ENCODE measurements at regions not wholly inside any gene's neighbourhood (a gene's known extent, or its start where the extent isn't known, plus 50 kb on each side); places are given as distances from the start of the nearest gene placed in this dataset.

GRCh38 chr4:123554801-123555232 lies 158.2 kb downstream of the SPRY1 start:
- WGBS (ENCODE audit: insufficient coverage): 37% methylated on average over 3 of the region's 5 CpGs
- Histone ChIP-seq H3K9me3 (replicated peaks; ENCODE audit: control insufficient read depth, low read depth, low read length) (peaks cover 1% of the 10 kb centered on the region), H3K4me1 (ENCODE audit: control insufficient read depth, insufficient read depth, low read length) (peaks cover 27% of the 10 kb centered on the region), H3K27me3 (ENCODE audit: control insufficient read depth, insufficient read depth, low read length) (no peaks in the 10 kb centered on the region), H3K27ac (ENCODE audit: low read length) (peak overlapping the region; percentile 86), H3K36me3 (ENCODE audit: control insufficient read depth, insufficient read depth, low read length) (no peaks in the 10 kb centered on the region), H3K4me3 (ENCODE audit: low read length) (no peak overlapping the region)
- DNase-seq: peak; percentile 83

- H3K4me3 ChIP-seq (ENCODE audit: low read length): no peak overlapping the region
These were observed 158.7 kb downstream of the SPRY1 start for GRCh38 chr4:123555233-123555806.

GRCh38 chr4:123555807-123556273 lies 159.2 kb downstream of the SPRY1 start:
- DNase-seq: peak; percentile 64
- Histone ChIP-seq H3K9me3 (replicated peaks; ENCODE audit: control insufficient read depth, low read depth, low read length) (no peaks in the 10 kb centered on the region), H3K27ac (ENCODE audit: low read length) (peak overlapping the region; percentile 86), H3K36me3 (ENCODE audit: control insufficient read depth, insufficient read depth, low read length) (no peaks in the 10 kb centered on the region), H3K27me3 (ENCODE audit: control insufficient read depth, insufficient read depth, low read length) (no peaks in the 10 kb centered on the region), H3K4me3 (ENCODE audit: low read length) (no peak overlapping the region), H3K4me1 (ENCODE audit: control insufficient read depth, insufficient read depth, low read length) (peaks cover 29% of the 10 kb centered on the region)
- WGBS (ENCODE audit: insufficient coverage): no CpG with 5 or more reads among the region's 6 CpGs

More at GRCh38 chr4:123555233-123555806, 158.7 kb downstream of the SPRY1 start:
- H3K36me3 ChIP-seq (ENCODE audit: control insufficient read depth, insufficient read depth, low read length): no peaks in the 10 kb centered on the region
- peak; percentile 95 for DNase-seq
- H3K4me1 ChIP-seq (ENCODE audit: control insufficient read depth, insufficient read depth, low read length): peaks cover 29% of the 10 kb centered on the region
- H3K27me3 ChIP-seq (ENCODE audit: control insufficient read depth, insufficient read depth, low read length): no peaks in the 10 kb centered on the region
- H3K27ac ChIP-seq (ENCODE audit: low read length): peak overlapping the region; percentile 86
- WGBS (ENCODE audit: insufficient coverage): 20% methylated on average over 1 of the region's 9 CpGs
- no peaks in the 10 kb centered on the region for H3K9me3 ChIP-seq (replicated peaks; ENCODE audit: control insufficient read depth, low read depth, low read length)

GRCh38 chr4:123556526-123556925 lies 159.9 kb downstream of the SPRY1 start:
- WGBS (ENCODE audit: insufficient coverage): no CpG with 5 or more reads among the region's 4 CpGs
- H3K27me3 ChIP-seq (ENCODE audit: control insufficient read depth, insufficient read depth, low read length): no peaks in the 10 kb centered on the region
- peak overlapping the region; percentile 86 for H3K27ac ChIP-seq (ENCODE audit: low read length)
- H3K36me3 ChIP-seq (ENCODE audit: control insufficient read depth, insufficient read depth, low read length): no peaks in the 10 kb centered on the region
- peaks cover 29% of the 10 kb centered on the region for H3K4me1 ChIP-seq (ENCODE audit: control insufficient read depth, insufficient read depth, low read length)
- no peak overlapping the region for H3K4me3 ChIP-seq (ENCODE audit: low read length)
- H3K9me3 ChIP-seq (replicated peaks; ENCODE audit: control insufficient read depth, low read depth, low read length): no peaks in the 10 kb centered on the region
- no peak for DNase-seq

GRCh38 chr4:123557857-123558536 lies 161.4 kb downstream of the SPRY1 start:
- H3K27ac ChIP-seq (ENCODE audit: low read length): no peak overlapping the region
- peaks cover 29% of the 10 kb centered on the region for H3K4me1 ChIP-seq (ENCODE audit: control insufficient read depth, insufficient read depth, low read length)
- no peak overlapping the region for H3K4me3 ChIP-seq (ENCODE audit: low read length)
- no peaks in the 10 kb centered on the region for H3K27me3 ChIP-seq (ENCODE audit: control insufficient read depth, insufficient read depth, low read length)
- H3K36me3 ChIP-seq (ENCODE audit: control insufficient read depth, insufficient read depth, low read length): no peaks in the 10 kb centered on the region
- no peaks in the 10 kb centered on the region for H3K9me3 ChIP-seq (replicated peaks; ENCODE audit: control insufficient read depth, low read depth, low read length)
- no peak for DNase-seq
- no CpG with 5 or more reads among the region's 4 CpGs for WGBS (ENCODE audit: insufficient coverage)

GRCh38 chr4:123558865-123559264 lies 162.3 kb downstream of the SPRY1 start:
- Histone ChIP-seq H3K36me3 (ENCODE audit: control insufficient read depth, insufficient read depth, low read length) (no peaks in the 10 kb centered on the region), H3K9me3 (replicated peaks; ENCODE audit: control insufficient read depth, low read depth, low read length) (no peaks in the 10 kb centered on the region), H3K27me3 (ENCODE audit: control insufficient read depth, insufficient read depth, low read length) (no peaks in the 10 kb centered on the region), H3K27ac (ENCODE audit: low read length) (no peak overlapping the region), H3K4me1 (ENCODE audit: control insufficient read depth, insufficient read depth, low read length) (peaks cover 25% of the 10 kb centered on the region), H3K4me3 (ENCODE audit: low read length) (no peak overlapping the region)
- no CpG with 5 or more reads among the region's 1 CpG for WGBS (ENCODE audit: insufficient coverage)
- no peak for DNase-seq

- DNase-seq: peak; percentile 45
- no peaks in the 10 kb centered on the region for H3K9me3 ChIP-seq (replicated peaks; ENCODE audit: control insufficient read depth, low read depth, low read length)
- no peak overlapping the region for H3K27ac ChIP-seq (ENCODE audit: low read length)
- H3K27me3 ChIP-seq (ENCODE audit: control insufficient read depth, insufficient read depth, low read length): no peaks in the 10 kb centered on the region
- peaks cover 14% of the 10 kb centered on the region for H3K4me1 ChIP-seq (ENCODE audit: control insufficient read depth, insufficient read depth, low read length)
- WGBS (ENCODE audit: insufficient coverage): no CpG with 5 or more reads among the region's 7 CpGs
- H3K4me3 ChIP-seq (ENCODE audit: low read length): no peak overlapping the region
- no peaks in the 10 kb centered on the region for H3K36me3 ChIP-seq (ENCODE audit: control insufficient read depth, insufficient read depth, low read length)
These were observed 163.6 kb downstream of the SPRY1 start for GRCh38 chr4:123559955-123560871.

- Histone ChIP-seq H3K36me3 (ENCODE audit: control insufficient read depth, insufficient read depth, low read length) (no peaks in the 10 kb centered on the region), H3K27ac (ENCODE audit: low read length) (no peak overlapping the region), H3K4me1 (ENCODE audit: control insufficient read depth, insufficient read depth, low read length) (peaks cover 2% of the 10 kb centered on the region), H3K27me3 (ENCODE audit: control insufficient read depth, insufficient read depth, low read length) (no peaks in the 10 kb centered on the region), H3K4me3 (ENCODE audit: low read length) (no peak overlapping the region), H3K9me3 (replicated peaks; ENCODE audit: control insufficient read depth, low read depth, low read length) (no peaks in the 10 kb centered on the region)
- no peak for DNase-seq
- no CpG with 5 or more reads among the region's 1 CpG for WGBS (ENCODE audit: insufficient coverage)
These were observed 164.9 kb downstream of the SPRY1 start for GRCh38 chr4:123561525-123561924.

GRCh38 chr4:123562994-123563750 lies 166.6 kb downstream of the SPRY1 start:
- WGBS (ENCODE audit: insufficient coverage): 90% methylated on average over 2 of the region's 4 CpGs
- Histone ChIP-seq H3K9me3 (replicated peaks; ENCODE audit: control insufficient read depth, low read depth, low read length) (no peaks in the 10 kb centered on the region), H3K27ac (ENCODE audit: low read length) (no peak overlapping the region), H3K4me3 (ENCODE audit: low read length) (no peak overlapping the region), H3K36me3 (ENCODE audit: control insufficient read depth, insufficient read depth, low read length) (no peaks in the 10 kb centered on the region), H3K4me1 (ENCODE audit: control insufficient read depth, insufficient read depth, low read length) (peaks cover 2% of the 10 kb centered on the region), H3K27me3 (ENCODE audit: control insufficient read depth, insufficient read depth, low read length) (no peaks in the 10 kb centered on the region)
- no peak for DNase-seq

All from muscle of leg (tissue), 3 donors.